NCI-H526 (cell line): ENCODE measurements at regions not wholly inside any gene's neighbourhood (a gene's known extent, or its start where the extent isn't known, plus 50 kb on each side); places are given as distances from the start of the nearest gene placed in this dataset.

Experiments
- DNase-seq, 2 experiments: peaks; one replicate each; lab custom pipeline; 2025; lab: John Stamatoyannopoulos, UW

DNA sequence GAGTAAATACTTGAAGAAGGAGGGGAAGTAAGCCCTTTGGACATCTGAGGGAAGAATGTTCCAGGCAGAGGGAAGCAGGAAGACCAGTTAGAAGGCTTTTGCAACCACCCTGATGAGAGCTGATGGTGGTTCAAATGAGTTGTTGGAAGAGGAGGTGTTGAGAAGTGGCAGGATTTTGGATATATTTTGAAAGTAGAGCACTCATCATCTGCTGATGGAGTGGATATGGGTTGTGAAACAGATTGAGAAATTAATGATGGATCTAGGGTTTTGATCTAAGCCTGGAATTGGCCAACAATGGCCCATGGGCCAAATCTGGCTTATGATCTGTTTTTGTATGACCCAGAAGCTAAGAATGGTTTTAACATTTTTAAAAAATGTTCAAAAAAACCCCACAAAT lies 230.7 kb downstream of the NDFIP2 start:
- no peak for DNase-seq

DNA sequence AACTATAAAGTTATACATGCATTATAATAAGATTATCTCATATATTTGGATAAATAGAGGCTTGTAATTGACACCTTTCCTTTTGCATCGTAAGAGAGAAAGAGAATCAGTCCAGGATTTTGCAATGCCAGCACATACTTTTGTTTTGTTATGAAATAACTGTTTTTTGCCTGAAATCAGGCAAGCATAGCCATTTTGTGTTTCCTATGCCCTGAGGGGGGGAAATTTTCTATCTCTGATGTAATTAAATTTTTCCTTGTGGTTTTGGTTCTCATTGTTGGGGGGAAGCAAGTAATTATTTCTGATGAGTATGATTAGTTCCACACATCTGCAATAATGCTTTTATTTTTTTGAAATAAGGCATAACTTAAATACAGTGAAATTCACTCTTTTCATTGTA lies 229.4 kb downstream of the NDFIP2 start:
- DNase-seq = no peak

DNA sequence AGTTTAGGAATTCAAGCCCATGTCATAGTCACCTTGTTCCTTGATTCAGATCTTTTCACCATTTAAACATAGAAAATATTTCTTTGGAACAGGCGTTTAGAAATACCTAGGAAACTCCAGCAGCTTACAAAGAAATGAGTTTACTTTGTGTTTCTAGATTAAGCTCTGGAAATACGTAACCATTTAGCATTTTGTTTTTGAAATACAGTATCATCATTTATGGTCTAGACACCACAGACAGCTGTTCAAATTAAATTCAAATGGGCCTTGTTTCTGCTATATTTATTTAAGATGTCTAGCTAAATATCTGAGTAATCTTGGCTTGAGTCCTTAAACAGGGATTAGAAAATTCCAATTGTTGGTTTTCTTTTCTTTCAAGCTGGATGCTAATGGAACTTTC lies 228.5 kb downstream of the NDFIP2 start:
- DNase-seq = no peak

DNA sequence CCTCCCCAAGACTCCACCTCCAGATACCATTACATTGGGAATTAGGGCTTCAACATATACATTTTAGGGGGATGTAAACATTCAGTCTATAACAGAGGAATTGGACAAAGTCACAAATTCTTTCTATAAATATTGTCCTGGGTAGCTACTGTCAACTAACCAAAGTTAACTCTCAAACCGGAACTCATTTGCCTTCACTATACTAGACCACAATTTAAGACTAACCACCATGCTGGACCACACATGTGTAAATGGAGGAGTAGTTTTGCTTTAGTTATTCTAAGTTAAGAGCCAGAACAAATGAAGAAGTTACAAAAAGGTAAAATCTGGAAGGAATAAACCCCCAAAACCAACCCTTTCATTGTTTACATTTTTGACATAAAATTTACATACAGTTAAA lies 222.8 kb downstream of the NDFIP2 start:
- no peak for DNase-seq

DNA sequence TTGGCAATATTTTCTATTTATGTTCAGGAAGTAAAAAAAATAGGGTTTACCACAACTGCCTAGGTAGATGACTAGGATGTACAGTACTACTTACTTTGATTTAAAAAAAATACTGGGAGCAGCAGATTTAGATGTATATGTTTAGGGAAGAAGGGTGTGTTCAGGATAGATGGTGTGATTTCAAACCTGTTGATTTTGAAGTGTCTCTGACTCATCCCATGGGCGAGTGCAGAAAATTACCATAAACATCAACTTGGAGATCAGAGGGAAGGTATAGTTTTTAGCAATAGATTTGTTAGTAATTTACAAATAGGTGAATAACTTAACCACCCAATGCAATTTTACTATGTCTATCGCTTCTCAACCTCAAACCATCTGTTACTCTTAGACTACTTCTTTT lies 214.8 kb downstream of the NDFIP2 start:
- DNase-seq = no peak

DNA sequence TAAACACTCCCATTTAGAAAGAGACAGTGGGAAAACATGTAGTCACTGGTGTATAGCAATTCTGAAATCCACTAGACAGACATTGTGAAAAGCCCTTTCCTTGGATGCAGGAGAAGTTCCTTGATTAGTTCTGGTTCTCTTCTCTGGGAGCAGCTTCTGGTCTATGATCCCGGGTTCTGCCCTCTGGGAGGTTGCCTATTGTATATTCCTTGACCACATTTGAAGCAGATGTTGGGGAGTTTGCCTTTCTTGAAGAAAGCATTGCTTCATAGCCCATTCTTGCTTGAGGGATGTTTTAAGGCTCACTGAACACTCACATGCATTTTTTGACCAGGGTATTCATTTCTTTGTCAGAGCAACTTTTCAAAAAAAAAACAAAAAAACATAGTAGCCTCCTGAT lies 211.9 kb downstream of the NDFIP2 start:
- DNase-seq = no peak

DNA sequence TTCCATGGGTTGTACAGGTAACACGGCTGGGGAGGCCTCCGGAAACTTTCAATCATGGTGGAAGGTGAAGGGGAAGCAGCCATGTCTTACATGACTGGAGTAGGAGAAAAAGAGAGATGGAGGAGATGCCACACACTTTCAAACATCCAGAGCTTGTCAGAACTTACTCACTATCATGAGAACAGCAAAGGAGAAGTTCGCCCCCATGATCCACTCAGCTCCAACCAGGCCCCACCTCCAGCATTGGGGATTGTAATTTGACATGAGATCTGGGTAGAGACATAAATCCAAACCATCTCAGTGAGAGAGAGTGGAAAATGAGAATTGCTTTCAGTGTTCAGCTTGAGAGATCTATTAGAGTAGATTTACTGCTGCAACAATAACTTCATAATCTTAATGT lies 210.9 kb downstream of the NDFIP2 start:
- no peak for DNase-seq

DNA sequence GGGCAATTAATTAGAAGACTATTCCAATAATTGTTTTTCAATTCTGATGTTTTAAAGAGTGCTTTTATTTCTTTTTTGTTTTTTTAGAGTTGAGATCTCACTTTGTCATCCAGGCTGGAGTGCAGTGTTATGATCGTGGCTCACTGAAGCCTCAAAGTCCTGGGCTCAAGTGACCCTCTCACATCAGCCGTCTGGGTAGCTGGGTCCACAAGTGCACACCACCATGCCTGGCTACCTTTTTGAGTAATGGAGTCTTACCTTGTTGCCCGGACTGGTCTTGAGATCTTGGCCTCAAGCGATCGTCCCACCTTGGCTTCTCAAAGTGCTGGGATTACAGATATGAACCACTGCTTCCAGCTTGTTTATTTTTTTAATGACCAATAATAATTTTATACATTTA lies 207.8 kb downstream of the NDFIP2 start:
- no peak for DNase-seq

DNA sequence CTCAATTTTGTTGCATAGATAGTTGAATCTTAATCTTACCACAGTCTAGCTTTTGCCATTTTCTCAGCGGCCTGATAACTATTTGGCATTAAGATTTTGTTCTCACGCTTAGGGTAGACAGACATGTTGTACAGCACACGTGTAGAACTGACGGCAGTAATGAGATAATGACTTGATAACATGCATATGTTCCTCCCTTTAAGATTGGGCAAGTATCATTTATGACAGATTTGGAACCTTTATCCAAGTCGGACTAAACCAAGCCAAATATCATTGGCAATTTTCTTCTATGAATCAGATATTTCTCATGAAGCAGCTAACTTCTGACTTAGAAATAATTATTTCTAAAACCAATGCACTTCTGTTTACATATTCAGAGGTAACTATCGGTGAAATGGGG lies 205.5 kb downstream of the NDFIP2 start:
- no peak for DNase-seq

DNA sequence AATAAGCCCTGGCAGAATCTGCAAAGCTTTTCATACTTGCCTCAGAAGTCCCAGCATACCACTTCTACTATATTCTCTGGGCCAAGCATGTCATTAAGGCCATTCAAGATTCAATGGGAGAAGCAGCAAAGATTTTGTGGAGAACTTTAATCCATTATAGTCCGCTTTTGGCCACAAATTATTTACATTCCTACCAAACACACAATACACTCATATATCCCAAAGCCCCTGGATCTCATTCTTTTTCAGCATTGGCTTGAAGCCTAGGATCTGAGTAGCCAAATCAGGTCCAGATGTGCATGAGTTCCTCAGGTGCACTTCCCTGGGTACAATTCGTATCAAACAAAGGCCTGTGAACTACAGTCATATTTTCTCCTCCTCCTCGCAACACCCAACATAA lies 203.4 kb downstream of the NDFIP2 start:
- no peak for DNase-seq

DNA sequence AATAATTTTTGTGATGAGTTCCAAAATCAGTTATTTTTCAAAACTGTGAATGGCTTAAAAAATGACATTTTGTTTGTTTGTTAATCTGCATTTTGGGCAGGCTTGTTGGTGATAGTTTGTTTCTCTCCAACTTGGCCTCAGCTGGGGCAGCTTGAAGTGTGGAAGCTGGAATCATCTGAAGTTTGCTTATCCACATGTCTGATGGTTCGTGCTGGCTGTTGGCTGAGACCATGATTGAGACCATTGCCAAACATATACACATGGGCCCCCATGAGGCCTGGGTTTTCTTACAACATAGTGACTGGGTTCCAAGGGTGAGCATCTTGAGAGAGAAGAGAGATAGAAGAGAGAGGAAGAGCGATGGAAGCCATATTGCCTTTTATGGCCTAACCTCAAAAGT lies 201.2 kb downstream of the NDFIP2 start:
- DNase-seq = no peak

DNA sequence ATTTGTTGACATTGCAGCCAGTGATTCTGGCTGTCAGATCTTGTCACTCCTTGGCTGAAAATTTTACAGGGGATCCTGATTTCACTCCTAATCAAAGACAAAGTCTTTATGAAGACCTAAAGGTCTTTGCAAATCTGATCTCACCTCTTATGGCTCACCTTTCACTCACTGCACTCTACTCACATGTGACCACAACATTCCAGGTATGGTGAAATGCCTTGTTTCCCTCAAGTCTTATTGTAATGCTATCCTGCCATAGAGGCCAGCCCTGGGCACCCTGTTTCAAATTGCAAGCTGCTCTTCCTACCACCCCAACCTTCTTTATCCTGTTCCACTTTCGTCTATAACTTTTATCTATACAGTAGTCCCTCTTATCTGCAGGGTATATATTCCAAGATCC lies 200.1 kb downstream of the NDFIP2 start:
- DNase-seq = no peak

DNA sequence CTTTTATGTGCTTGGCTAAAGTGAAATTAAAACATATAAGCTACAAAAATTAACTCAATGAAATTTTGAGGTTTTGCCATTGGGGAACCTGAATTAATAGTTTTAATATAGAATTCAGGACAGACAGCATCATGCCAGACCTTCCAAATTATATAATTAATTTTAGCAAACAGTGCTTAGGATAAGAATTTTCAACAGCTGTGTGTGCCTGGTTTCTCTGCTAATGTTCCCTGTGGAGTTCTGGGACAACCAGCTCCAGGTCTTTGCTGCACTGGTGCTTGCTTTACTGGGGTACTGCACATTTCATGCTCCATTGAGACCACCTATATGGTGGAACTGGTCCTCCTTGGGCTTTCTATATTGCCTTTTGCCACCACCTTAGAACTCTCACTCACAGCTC lies 199.5 kb downstream of the NDFIP2 start:
- DNase-seq = no peak

DNA sequence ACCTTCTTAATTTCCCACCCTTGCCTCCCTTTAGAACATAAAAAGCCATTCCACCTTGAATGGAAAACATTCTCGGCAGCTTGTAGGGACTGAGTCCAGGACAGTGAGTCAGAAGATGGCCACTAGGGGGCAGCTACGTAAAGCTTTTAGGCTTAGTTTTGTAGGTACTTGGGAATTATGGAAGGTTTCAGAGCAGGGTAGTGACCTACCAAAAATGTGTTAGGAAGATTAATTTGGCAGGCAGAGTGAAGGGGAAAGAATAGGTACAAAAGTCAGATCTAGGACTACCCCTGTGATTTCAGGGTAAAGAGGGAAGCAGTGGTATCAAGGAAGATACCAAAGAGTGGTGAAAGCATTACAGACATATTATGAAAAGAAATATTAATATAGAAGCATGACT lies 198.4 kb downstream of the NDFIP2 start:
- DNase-seq = peak; percentile 58 to 91

DNA sequence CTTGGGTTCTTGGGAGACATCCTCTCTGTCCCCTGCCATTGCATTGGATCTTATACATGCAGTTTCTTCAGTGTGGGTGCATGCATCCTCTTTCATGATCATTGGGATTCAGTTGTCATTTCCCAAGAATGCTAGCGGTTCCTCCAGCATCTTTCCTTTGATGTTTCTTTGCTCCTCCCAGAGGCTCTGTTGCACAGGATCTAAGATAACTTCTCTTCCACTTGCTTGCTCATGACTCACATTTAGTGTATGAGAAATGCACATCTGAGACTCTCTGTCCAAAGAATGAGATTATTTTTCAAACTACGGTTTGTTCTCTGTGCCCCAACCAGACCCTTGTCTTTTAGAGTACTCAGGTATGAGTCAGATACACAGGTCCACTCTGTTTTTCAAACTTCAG lies 197.1 kb downstream of the NDFIP2 start:
- DNase-seq = no peak

DNA sequence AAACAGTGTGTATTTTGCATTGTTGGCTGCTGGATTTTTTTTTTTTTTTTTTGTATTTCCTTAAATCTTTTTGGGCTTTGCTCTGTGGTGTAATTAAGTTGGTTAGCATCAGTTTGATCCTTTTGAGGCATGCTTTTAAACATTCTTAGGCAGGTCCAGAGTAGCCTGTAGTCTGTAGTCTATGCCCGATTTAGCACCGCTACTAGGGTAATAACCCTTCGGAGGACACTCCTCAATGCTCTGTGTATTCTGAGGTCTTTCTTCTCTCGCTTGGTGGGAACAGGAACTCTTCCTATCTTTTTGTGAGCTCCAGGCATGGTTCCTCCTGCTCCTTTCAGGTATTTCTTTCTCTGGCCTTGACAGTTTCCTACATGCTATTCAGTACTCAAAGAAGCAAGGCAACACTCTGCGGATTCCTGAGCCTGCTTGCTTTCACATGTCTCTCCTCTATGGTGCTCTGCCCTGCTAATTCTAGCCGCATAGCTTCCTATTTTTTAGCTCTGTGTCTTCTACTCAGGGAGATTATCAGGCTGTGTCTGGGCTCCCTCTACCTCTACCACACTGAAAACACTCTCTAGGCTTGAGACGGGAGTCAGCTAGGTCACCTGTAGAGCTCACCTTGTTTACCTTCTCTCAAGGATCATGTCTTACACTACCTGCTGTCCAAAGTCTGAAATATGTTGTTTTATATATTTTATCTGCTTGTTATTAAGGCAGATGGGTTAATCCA lies 195.1 kb downstream of the NDFIP2 start:
- no peak for DNase-seq

DNA sequence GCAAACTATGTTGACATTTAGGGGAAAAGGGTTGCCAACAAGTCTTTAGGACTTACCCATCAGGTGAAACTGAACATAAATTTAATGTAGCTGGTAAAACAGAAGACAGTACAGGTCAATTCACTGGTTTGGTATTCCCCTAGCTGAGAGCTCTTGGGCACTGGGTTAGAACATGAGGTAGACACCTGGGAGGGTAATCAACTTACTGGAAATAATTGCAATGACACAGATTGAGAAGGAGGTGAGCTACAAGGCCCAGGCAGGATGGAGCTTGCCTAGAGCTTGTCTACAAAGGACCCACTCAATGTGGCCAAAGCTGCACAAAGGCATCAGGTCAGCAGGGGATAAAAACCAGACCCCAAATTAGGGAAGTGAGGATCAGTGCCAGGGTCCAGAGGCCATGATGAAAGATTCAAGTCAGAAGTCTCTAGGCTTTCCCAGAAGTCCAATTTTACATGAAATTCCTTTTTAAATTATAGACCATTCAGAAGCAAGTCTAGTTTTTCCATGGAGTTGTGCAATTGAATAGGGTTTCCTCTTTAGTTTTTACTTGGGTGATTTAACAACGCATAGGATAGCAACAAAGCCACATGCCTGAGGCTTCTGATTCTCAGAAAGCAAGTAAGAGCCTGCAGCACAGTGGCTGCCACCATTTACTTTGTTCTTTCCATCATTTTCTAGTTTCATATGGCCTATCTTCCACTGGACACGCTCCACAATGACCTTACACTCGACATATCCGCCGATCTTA lies 194.0 kb downstream of the NDFIP2 start:
- DNase-seq = no peak

DNA sequence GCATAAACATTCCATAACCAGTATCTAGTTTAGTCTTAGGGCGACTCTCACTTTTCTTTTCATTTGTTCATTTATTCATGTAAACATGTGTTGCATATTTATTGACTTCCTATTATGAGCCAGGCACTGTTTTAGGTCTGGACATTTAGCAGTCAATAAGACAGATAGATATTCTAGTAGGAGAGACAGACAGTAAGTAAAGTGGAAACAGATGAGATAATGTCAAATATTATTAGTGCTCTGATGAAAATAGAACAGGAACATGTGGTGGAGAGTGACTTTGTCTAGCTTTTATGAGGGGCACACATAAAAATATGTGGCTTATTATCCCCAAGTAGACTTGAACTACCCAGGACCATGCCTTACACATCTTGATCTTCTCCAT lies 193.0 kb downstream of the NDFIP2 start:
- DNase-seq = no peak

DNA sequence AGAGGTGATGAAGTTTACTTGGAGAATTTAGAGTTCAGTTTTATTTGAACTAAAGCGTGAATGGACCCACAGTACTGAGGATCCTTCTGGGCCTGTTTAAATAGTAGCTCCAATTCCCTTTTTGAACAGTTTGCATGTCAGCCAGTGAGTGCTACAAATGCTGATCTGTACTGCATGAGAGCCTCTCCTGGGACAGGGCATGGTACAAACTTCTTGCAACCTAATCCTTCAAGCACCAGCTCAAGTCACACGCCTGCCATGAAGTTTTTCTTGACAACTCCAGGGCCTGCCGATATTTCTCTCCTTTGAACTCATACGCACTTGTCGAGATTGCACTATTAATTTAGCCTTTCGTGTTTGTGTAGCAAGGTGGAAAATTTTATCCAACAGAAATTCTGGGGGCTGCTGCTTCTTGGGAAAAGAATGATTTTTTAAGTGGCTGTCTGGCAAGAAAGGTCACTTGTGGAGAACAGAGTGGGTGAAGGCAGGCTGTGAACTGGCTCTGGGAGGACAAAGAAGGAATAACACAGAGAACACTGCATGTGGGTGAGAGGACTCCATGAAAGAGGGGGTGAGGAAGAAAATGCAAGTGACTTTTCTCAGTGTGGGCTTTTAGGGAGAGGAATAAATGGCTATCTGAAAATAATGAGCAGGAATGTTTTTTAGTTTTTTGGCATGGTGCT lies 192.5 kb downstream of the NDFIP2 start:
- DNase-seq = no peak

DNA sequence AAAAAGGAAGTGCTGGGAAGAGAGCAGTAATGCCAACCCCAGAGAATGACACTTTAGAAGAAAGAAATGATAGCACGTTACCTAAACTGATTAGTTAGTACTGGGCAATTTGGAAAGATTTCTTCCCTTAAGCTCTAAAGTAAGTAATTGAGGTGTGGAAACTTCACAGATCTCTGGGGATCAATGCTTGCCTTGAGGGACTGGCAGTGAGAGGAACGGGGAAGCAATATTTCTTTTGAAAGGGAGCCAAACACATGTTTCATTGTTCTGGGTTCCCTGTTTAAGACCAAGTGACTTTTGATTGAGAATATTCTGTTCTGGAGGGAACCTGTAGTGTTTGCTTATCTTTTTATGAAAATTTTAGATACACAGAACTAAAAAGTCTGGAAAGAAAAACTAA lies 190.5 kb downstream of the NDFIP2 start:
- DNase-seq = no peak

DNA sequence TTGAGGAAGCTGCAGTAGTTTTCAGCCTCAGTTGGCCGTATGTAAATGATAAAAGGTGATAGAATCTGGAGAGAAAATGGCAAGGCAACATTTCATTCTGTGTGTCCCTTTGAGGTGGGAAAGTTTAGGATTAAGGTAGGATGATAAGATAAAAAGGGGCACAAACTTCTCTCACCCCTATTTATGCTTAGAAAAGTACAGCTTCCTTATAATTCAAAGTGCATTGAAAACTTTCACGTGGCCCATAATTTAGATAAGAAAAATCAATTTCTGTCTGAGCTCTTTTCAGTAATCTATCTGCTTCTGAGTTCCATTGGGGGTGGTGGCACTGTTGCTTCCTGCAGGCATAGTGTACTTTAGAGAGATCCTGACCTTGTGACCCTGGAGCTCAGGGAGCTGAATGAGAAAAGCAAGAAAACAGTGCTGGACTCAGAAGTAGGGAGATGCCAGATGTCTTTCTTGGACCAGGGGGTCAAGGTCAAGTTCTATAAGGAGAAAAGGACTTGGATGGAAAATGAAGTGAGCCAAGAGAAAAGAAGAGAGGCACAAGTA lies 187.3 kb downstream of the NDFIP2 start:
- DNase-seq = no peak

DNA sequence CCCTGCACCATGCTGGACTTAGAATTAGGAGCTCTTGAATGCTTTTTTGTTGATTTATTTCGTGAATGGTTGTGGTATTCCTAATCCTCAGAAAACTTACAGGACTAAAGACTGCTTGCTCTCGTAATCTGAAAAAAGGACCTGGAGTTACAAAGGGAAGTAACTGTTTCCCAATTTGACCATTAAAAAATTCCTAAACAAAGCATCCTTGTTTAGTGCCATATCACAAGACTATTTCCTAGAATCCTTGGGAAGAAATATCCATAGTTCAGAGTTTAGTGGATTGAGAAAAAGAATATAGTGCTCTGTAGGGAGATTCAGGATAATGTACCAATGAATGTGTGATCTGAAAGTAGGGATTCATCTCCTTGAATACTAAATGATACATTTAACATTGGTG lies 186.8 kb downstream of the NDFIP2 start:
- no peak for DNase-seq
